GM12891 (cell line): ENCODE measurements at regions not wholly inside any gene's neighbourhood (a gene's known extent, or its start where the extent isn't known, plus 50 kb on each side); places are given as distances from the start of the nearest gene placed in this dataset.

Source experiments
- POLR2A ChIP-seq: IDR thresholded peaks from 2 replicates; pipeline ENCODE4 v1.6.1; 2011; ENCODE audit warnings: low read depth, low read length, control low read depth
- POLR2AphosphoS5 ChIP-seq: IDR thresholded peaks from 2 replicates; pipeline ENCODE4 v1.6.1; 2011; ENCODE audit warnings: low read depth, low read length, control low read depth
- SPI1 ChIP-seq: IDR thresholded peaks from 2 replicates; pipeline ENCODE4 v1.6.1; 2011; ENCODE audit warnings: low read depth, low read length, control low read depth
- TAF1 ChIP-seq: IDR thresholded peaks from 2 replicates; pipeline ENCODE4 v1.6.1; 2011; ENCODE audit warnings: low read depth, low read length, control low read depth

- TF ChIP-seq POLR2A (no peak), TAF1 (no peak), POLR2AphosphoS5 (no peak), SPI1 (no peak)
Measured at GRCh38 chr18:23356915-23357601, 96.0 kb upstream of the RIOK3 start.
